ENCODE measurements at regions not wholly inside any gene's neighbourhood (a gene's known extent, or its start where the extent isn't known, plus 50 kb on each side); places are given as distances from the start of the nearest gene placed in this dataset.

DNA sequence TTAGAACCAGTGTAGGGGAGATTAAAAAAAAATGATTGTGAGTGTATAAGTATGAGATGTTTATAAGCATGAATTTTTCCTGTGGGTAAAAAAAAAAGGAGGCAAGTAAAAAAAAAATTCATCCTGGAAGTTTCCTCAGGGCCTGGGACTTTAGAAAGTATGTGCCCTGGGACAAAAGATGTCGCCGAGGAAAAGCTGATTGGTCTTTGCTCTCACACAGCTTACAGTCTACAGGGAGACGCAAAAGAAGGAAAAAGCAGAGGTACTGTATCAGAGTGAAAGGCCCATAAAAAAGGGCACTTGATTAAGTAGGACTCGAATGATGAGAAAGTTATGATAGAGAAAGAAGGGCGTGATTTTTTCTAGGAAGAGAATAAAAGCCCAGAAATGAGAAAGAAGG, 501.4 kb upstream of the MEF2C start:
- DNase-seq, result no peak

DNA sequence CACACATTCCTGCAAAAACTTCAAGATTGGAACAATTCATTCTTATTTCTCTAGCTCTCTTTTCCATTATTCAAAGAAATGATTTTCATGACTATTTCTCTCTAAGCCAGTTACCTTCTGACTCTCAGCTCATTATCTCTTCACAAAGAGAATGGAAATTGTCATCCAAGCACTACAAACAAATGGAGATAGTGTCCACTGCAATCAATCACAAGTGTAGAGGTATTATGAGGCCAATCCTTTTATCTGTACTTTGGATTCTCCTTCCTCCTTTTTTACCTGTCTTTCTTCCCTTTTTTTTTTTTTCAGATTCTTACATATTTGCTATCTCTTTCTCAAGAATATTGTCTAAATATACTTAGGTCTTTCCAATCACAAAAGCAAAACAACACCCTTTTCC, 497.7 kb upstream of the MEF2C start:
- no peak for DNase-seq

DNA sequence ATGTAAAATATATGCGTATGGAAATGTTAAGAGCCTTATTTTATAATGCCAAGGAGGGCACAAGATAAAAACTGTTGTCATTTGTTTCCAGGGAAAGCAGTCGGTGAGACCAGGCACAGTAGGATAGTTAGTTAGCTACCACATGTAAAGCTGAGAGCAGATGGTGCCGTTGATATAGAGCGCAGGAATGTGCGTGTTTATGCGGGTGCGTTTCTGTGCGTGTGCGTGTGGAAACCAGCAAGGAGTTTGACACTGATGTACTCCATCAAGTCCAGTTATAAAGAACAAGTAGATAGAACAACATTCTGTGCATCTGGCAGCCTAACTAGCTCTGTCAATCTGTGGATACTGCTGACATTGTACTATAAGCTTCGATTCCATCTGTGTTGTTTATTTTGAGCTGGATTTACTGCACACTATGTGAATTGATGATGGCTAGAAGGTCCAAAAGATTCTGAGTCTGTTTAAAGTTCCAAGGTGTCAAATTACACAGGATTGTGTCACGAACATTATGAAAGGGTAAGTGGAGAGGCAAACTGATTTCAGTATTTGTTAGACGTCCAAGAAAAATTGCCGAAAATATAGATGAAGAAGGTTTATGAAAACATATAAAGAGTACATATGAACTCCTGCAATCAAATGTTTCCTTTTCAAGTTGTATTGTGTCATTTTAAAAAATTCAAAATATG, 494.9 kb upstream of the MEF2C start:
- no peak for DNase-seq

DNA sequence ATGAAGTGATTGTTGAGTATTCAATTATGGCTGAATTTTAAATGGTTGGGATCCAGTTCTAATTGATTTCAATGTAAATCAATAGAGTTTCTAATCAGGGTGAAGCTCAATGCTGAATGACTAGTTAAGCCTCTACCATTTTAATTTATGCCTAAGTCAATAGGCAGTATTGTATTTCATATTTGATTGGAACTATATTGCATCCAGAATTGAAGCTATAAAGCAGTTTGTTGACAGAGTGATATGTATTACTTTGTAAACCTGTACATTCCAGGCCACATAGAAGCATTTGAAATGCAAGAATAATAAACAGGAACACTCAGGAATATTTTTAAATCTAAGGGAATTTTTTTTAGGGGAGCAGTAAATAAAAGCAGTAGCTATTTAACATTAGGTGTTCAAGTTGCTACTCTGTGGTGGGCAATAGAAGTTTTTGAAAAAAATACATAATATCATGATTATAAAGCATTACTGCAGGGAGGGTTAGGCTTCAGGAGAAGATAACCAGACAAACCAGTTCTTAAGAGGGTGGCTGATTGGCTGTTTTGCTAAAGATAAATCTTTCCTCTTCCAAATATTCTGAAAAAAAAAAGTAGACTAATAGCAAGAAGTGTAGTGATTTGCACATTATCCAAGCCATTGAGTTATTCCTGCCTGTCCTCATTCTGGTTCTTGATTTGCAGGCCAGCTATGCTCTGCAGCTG, 492.0 kb upstream of the MEF2C start:
- peak; percentile 63 for DNase-seq

DNA sequence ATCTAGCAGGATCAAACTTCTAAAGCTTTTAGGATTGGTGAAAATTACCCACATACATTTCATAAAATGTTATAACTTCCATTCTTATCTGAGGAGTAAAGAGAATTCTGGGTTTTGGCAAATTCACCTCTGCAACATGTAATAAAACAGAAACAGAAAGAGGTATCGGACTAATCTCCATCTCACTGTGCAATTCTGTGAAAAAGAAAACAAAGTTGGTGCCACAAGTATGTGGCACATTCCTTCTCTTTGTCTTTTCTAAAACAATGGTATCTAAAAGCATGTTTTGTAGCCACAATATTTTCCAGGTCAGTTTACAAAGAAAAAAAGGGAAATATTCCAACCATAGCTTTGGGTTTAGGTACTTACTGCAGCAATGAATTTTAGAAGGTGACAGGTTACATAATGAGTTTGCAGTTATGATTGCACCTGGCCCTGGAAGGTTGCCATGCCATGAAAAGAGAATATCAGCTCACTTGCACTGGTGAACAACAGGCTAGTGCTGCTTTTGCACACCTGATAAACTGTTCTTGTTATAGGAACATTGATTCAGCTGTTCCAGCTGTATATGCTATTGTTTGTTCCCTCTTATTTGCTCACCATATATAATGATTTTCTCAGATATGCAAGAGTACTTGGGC, 491.3 kb upstream of the MEF2C start:
- peak; percentile 96 for DNase-seq

DNA sequence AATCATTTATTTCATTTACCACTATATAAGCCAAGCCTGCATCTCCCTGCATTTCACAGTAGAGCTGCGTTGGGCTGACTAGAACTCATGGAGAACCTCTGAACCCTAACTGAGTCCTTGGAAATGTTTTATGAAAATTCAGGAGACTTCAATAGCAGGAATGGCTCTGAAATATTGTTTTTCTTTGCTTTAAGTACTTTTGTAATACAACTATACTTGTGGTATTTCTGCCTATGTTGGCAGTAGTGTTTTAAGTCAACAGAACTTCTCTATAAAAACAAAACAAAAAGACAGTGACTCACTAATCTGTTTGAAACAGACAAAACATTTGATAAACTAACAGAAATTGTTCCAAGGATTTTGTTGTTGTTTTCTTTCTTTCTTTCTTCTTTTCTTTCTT, 489.2 kb upstream of the MEF2C start:
- no peak for DNase-seq

DNA sequence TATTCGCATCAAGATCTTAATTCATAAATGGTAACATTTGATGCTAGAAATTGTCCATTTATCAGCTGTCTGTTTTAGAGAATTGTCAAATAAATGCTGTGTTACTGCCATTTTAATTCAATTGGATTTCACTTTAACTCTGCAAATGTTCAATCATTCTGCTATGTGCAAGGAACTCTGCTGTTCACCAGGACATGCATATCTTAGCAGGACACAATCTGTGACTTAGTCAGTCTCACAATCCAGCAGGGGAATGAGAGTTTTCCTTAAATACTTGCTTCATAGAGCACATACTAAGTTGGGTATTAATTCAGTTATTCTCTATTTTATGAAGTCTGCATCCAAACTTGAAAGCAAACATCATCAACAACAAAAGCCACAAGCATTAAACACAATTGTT, 488.7 kb upstream of the MEF2C start:
- no peak for DNase-seq

DNA sequence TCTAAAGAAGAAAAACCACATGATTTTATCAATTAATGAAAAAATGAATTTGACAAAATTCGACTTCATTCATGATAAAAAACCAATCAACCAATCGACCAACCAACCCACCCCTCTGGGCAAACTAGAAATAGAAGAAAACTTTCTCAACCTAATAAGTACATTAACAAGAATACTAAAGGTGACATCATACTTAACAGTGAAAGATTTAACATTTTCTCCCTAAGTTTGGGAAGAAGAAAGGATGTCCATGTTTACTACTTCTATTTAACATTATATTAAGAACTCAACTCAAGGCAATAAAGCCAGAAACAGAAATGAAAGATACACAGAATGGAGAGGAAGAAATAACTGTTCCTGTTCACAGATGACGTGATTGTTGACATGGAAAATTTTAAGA, 476.1 kb upstream of the MEF2C start:
- no peak for DNase-seq

DNA sequence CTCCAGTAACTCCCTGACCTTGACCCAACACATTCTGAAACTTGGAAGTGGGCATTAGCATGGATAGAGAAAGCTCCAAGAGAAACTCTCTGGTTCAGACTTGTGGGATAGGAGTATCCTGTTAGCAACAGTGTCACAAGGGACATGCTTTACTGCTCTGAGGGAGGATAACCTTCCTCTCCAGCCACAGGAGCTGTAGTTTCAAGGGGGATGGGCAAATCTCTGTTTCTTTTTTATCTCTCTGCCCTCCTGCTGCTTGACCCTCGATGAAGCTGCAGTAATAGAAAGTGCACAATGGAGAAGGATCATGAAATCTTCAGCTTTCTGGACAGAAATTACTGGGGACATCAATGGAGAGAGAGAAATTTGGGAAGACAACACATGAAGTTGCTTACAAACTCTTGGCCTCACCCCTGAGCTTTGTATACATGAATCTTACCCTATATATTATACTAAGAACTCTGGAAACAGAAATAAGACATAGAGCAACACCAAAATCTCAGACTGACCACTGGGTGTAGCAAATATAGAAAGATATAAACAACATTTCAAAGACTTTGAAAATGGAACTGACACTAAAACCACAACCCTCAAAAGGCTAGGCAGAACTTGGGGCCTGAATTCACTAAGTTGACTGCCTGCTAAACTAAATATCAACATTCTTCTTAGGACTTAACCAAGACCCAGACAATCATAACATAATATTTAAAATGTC, 471.0 kb upstream of the MEF2C start:
- no peak for DNase-seq

DNA sequence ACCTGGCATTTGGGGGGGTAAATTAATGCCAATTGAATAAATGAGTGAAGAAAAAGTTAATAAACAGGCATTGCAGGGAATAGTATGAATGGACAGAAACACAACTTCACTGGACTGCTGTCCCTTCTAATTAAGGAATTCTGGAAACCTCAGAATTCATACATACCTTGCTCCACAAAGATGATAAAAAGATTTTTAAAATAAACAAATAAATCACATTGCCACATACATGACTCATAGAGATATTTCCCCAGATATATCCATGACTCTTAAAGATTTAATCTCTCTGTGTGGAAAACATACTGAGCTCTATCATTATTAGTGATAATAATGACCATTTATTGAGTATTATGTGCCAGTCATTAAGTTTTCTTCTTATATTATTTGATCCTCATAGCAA, 469.0 kb upstream of the MEF2C start:
- DNase-seq, result no peak

DNA sequence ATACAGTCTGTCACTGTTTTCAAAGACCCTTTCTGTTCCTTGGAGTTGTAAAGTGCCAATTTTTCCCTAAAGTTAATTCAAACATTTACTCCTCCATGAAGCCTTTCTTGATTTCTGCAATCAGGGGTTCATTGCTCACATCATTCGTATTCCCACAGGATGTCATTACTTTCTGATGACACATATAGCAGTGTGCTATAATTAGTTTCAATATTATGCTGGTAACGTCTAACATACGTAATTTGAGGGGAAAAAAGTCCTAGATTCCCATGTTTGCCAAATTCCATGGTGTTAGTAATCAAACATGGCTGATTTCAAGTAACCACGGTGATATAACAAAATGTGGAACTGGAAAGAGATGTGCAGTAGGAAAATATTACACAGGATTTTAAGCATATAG, 468.2 kb upstream of the MEF2C start:
- no peak for DNase-seq

DNA sequence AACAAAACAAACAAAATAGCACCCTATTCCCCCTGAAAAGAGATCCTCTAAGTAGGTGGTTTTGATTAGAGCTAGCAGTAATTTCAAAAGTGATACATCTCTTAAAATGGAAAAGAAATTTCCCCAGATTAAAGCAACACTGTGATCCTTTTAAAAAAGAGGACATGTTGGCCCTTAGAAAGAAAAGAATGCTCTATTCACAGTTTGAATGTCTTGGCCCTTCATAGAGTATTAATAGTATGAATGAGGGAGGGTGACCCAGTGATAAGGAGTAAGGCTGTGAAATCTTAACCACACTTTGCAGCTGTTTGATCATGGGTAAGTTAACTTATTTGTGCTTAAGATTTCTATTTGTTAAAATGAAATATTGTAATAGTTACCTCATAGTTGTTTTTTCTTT, 467.7 kb upstream of the MEF2C start:
- DNase-seq, result no peak

DNA sequence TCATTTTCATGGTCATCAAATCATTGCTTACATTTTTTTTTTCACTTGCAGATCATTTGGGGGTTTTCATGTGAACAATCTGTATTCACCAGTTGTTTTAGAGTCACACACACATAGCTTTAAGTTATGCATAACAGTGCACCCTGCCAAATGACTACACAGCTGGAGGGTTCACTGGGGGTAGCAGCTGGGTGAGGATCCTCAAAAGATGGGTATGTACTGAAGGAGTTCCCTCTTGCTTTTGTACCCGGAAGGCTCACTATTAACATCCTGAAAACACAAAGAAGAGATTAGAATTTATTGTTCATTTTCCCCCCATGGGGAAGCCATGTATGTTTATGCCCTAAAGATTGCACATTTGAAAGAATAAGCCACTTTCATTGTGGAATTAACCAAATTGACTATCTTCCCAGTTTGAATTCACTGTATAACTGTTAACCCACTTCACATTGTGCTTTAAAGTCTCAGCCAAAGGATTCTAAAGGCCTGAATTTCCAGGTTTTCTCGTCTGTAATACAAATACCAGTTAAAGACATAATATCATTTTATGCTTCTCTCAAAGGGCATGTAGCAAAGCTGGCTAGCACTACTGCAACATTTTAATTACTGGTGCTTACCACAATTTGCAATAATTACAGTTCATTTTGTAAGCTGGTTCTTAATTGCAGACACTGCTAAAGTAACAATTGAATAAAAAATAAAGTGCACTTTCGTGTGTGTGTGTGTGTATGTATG, 466.4 kb upstream of the MEF2C start:
- no peak for DNase-seq

DNA sequence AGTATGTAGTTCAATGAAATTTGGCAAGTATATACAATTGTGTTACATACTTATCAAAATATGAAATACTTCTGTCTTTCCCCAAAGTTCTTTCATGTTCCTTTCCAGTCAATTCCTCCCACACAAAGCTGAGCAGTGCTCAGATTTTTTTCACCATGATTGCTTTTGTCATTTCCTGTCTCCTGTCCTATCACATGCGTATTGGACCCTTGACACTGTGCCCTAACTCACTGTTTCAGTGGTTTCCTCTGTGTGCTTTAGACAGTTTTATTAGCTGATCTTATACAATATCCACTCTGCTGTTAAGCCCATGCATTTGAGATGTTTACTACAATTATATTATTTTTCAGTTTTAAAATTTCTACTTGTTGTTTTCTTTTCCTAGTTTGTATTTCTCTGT, 463.6 kb upstream of the MEF2C start:
- no peak for DNase-seq

DNA sequence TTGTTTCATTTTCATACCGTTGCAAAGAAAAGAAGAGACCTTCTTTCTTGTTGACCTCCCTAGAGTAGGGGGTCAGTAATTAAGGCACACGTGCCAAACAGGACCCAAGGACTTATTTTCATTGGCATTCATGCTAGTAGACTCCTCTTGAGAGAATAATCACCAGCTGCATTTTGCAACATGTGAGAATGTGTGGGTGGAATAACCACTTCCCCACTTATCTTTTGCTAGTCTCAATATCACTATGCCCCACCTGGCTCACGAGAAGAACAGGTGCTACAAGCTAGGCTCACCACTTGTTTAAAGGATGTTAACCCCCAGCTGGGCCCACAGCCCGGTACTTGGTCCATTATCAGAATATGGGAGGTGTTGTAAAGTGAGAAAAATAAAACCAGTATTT, 460.7 kb upstream of the MEF2C start:
- DNase-seq, result peak; percentile 71

DNA sequence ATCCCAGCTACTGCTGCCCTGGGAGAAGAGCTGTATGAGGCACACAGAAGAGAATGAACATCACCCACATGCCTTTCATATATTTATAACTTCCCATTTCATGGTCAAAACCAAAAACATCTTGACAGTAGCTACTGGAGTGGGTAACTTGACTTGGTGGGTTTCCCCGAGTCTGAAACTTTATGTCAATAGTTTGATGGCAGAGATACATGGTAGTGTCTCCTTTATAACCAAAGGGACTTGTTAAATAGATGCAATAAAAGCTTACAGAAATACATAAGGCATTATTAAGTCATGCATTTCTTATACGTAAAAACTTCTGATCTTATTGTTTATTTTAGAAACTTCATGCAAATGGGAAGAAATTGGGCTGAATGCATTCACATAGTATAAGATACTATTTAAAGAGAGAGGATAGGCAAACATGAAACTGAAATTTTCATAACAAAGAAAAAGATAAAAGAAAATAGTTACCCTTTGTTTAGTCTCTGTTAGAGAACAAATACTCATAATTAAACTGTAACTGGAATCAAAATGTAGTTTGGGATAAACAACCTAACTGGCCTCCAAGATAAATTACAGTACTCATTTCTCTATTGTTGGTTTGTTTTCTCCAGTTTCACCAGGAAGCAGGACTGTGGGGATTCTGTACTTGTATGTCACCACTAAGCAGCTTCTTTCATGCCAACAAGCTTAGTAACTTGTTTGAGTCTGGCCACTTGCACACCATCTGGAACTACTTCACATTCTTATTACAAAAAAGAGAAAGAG, 459.3 kb upstream of the MEF2C start:
- DNase-seq, result no peak

DNA sequence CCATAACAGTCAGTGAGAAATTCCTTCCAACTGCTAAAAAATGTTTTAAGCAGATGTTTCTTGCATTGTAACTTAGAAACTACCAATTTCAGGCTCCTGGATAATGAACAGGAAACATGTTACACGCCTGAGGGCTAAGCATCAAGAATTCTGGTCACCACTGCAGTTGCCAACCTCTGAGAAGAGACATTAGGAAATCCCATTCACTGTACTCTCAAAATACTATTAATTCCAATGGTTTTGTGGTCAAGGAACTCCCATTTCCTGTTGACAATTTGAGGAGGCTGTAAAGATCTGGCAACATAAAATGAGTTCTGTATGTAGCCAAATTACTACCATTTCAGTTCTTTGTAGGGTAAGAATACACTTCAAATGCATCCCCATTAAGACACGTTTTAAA, 456.0 kb upstream of the MEF2C start:
- DNase-seq, result no peak

DNA sequence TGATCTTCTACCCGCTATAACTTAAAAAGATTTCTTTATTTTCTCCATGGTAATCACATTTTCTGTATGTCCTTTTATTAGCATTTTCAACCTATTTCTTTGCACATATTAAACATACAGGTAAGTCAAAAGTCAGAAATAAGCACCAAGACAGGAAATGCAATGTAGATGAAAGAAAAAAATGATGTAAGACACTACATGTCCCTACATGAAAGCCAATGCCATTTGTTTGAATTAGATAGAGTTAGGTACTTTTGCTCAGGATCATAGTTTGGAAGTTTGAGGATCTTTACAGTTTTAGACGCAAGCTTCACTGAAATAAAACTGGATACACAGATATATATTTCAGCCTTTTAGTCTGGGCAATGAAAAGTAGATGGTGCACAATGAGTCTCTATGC, 453.1 kb upstream of the MEF2C start:
- no peak for DNase-seq

DNA sequence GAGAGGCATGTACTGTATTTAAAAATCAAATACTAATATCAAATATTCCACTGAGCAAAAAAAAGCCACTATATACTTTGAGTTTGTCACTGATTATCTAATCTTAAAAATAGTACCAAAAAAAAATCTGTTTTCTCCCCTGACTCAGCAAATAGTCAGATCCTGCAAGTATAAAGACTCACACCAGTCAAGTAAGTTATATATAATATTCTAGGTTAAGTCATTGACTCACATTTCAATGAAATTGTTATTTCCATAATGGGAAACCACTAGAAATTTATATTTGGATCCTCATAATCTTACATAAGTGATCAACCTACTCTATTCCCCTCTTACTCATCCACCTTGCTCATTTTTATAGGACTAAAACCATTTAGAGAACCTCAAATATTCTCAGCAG, 447.2 kb upstream of the MEF2C start:
- no peak for DNase-seq

DNA sequence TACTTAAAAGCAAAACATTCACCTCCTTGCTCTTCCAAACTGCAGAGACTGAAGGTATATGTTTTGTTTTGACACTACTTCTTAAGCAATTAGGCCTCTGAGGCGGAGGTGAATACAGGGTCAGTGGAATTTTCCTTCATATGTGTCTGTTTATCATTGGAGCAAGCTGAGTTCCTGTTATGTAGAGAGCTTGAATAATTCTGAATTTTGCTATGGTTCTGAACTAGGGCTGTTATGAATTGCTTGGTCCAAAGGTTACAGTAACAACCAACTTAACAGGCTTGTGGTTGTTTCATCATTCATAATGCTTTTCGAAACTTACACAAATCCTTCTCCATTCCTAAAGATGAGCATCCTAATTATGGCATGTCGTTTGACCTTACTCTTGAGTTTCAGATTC, 444.6 kb upstream of the MEF2C start:
- DNase-seq, result no peak

DNA sequence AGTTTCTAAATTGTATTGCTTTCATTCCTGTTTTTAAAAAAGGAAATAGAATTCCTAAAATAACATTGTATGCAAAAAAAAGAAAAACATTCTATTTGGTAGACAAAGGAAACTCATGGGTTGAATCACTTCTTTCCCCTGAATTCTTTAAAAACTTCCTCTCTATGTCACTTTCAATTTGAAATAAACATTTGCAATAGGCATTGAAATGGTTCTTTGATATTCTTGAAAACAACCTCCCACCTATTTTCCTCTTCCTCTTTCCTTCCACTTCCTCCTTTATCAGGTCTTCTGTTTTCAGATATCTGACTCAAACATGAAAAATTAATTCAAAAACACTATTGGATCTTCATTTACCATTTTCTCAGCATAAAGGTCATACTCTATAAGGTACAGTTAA, 442.0 kb upstream of the MEF2C start:
- DNase-seq, result no peak

Measured in SHP77 treated with DMSO at 0.1 percent for 48 hours (cell line).